Stimulated activated naive B cell treated with anti-CD40 and anti-IgM and Interleukin-4, amounts not matched to agents 10 μg/mL and 1 μg/mL and 100 μg/mL, for 72 hours (primary cell): ENCODE measurements at regions not wholly inside any gene's neighbourhood (a gene's known extent, or its start where the extent isn't known, plus 50 kb on each side); places are given as distances from the start of the nearest gene placed in this dataset.
"Not testable (repeated sequence)": the region's sequence is repeated elsewhere in the genome, so short reads cannot be mapped to it uniquely, and the experiment has no call there.

Experiments
- ATAC-seq, 2 donors: fragments of 150-1000 bp; cut with Tn5 transposase; replicated peaks; 2 replicates each; pipeline ENCODE4 v1.10.0; 2021; ENCODE audit warnings: moderate library complexity in 1 of 2
- DNase-seq: peaks from one replicate; pipeline ENCODE4 v3.0.0; 2021
- H3K27ac Mint-ChIP-seq: one replicate; pipeline ENCODE4 v1.8.0; 2022; ENCODE audit warnings: mild to moderate bottlenecking, mixed read lengths
- H3K27me3 Mint-ChIP-seq, 2 donors: one replicate each; pipeline ENCODE4 v1.8.0; 2022; ENCODE audit warnings: mixed read lengths in 2 of 2
- H3K36me3 Mint-ChIP-seq, 2 donors: one replicate each; pipeline ENCODE4 v1.8.0; 2022; ENCODE audit warnings: mixed read lengths in 2 of 2, mild to moderate bottlenecking in 1 of 2
- H3K4me1 Mint-ChIP-seq, 2 donors: one replicate each; pipeline ENCODE4 v1.8.0; 2022; ENCODE audit warnings: mixed read lengths in 2 of 2, mild to moderate bottlenecking in 1 of 2
- H3K4me3 Mint-ChIP-seq, 2 donors: one replicate each; pipeline ENCODE4 v1.8.0; 2022; ENCODE audit warnings: mild to moderate bottlenecking in 2 of 2, mixed read lengths in 2 of 2, moderate library complexity in 1 of 2
- H3K9me3 Mint-ChIP-seq, 2 donors: one replicate each; pipeline ENCODE4 v1.8.0; 2022; ENCODE audit warnings: mixed read lengths in 2 of 2, mild to moderate bottlenecking in 1 of 2

GRCh38 chr12:47426678-47427309 lies 279.0 kb downstream of the RPAP3 start:
- not testable (repeated sequence) for DNase-seq

GRCh38 chr12:47422611-47423010 lies 283.2 kb downstream of the RPAP3 start:
- DNase-seq (no peak), ATAC-seq (no peak)
- peaks cover 4 to 10% of the 10 kb centered on the region in 2 donors for H3K4me1 Mint-ChIP-seq
- H3K27me3 Mint-ChIP-seq = peaks cover 22 to 24% of the 10 kb centered on the region in 2 donors
- H3K27ac Mint-ChIP-seq = no peak overlapping the region
- peaks cover 5 to 15% of the 10 kb centered on the region in 2 donors for H3K36me3 Mint-ChIP-seq
- no peak overlapping the region for H3K4me3 Mint-ChIP-seq
- peaks cover 0 to 7% of the 10 kb centered on the region in 2 donors for H3K9me3 Mint-ChIP-seq

More at GRCh38 chr12:47426678-47427309, 279.0 kb downstream of the RPAP3 start:
- Mint-ChIP-seq H3K36me3 (peaks cover 3 to 11% of the 10 kb centered on the region in 2 donors), H3K27me3 (peaks cover 22 to 24% of the 10 kb centered on the region in 2 donors)
- ATAC-seq, H3K27ac Mint-ChIP-seq, H3K4me3 Mint-ChIP-seq, H3K9me3 Mint-ChIP-seq, H3K4me1 Mint-ChIP-seq: not testable (repeated sequence)

- Mint-ChIP-seq H3K27me3 (peaks cover 6% of the 10 kb centered on the region in 2 donors), H3K27ac (no peak overlapping the region), H3K9me3 (peaks cover 0 to 4% of the 10 kb centered on the region in 2 donors), H3K4me1 (peaks cover 12 to 27% of the 10 kb centered on the region in 2 donors), H3K36me3 (peaks cover 13 to 14% of the 10 kb centered on the region in 2 donors), H3K4me3 (no peak overlapping the region)
- peak; percentile 54 to 64 for ATAC-seq
- no peak for DNase-seq
Measured at GRCh38 chr12:47419497-47419896, 286.3 kb downstream of the RPAP3 start.

GRCh38 chr12:47417955-47418354 lies 287.9 kb downstream of the RPAP3 start:
- no peak overlapping the region for H3K4me3 Mint-ChIP-seq
- H3K36me3 Mint-ChIP-seq = peaks cover 13 to 16% of the 10 kb centered on the region in 2 donors
- H3K27me3 Mint-ChIP-seq = no peaks in the 10 kb centered on the region
- no peak for ATAC-seq
- peaks cover 19 to 42% of the 10 kb centered on the region in 2 donors for H3K4me1 Mint-ChIP-seq
- H3K9me3 Mint-ChIP-seq = peaks cover 0 to 4% of the 10 kb centered on the region in 2 donors
- no peak overlapping the region for H3K27ac Mint-ChIP-seq
- no peak for DNase-seq

GRCh38 chr12:47417121-47417520 lies 288.7 kb downstream of the RPAP3 start:
- DNase-seq = no peak
- peaks cover 21 to 46% of the 10 kb centered on the region in 2 donors for H3K4me1 Mint-ChIP-seq
- H3K4me3 Mint-ChIP-seq = no peak overlapping the region
- H3K27me3 Mint-ChIP-seq = no peaks in the 10 kb centered on the region
- peaks cover 0 to 4% of the 10 kb centered on the region in 2 donors for H3K9me3 Mint-ChIP-seq
- no peak overlapping the region for H3K27ac Mint-ChIP-seq
- no peak for ATAC-seq
- H3K36me3 Mint-ChIP-seq = peaks cover 13% of the 10 kb centered on the region in 2 donors

- Mint-ChIP-seq H3K36me3 (peaks cover 13 to 14% of the 10 kb centered on the region in 2 donors), H3K4me1 (peaks cover 21 to 46% of the 10 kb centered on the region in 2 donors), H3K27me3 (no peaks in the 10 kb centered on the region), H3K27ac (peak overlapping the region; percentile 60), H3K9me3 (peaks cover 0 to 4% of the 10 kb centered on the region in 2 donors), H3K4me3 (no peak overlapping the region)
- DNase-seq = no peak
- ATAC-seq = peak; percentile 31 to 34
Measured at GRCh38 chr12:47415054-47415453, 290.8 kb downstream of the RPAP3 start.

GRCh38 chr12:47414511-47414910 lies 291.3 kb downstream of the RPAP3 start:
- Mint-ChIP-seq H3K27ac (peak overlapping the region; percentile 60), H3K27me3 (no peaks in the 10 kb centered on the region), H3K4me3 (peak overlapping the region; percentile 2 to 7), H3K9me3 (peaks cover 0 to 4% of the 10 kb centered on the region in 2 donors), H3K4me1 (peaks cover 18 to 44% of the 10 kb centered on the region in 2 donors), H3K36me3 (peaks cover 12 to 14% of the 10 kb centered on the region in 2 donors)
- peak; percentile 89 to 94 for ATAC-seq
- no peak for DNase-seq

- no peak overlapping the region for H3K4me3 Mint-ChIP-seq
- H3K9me3 Mint-ChIP-seq = peaks cover 0 to 4% of the 10 kb centered on the region in 2 donors
- H3K36me3 Mint-ChIP-seq = peaks cover 16 to 17% of the 10 kb centered on the region in 2 donors
- no peak for DNase-seq
- H3K27ac Mint-ChIP-seq = peak overlapping the region; percentile 68
- no peaks in the 10 kb centered on the region for H3K27me3 Mint-ChIP-seq
- H3K4me1 Mint-ChIP-seq = peaks cover 21 to 43% of the 10 kb centered on the region in 2 donors
- no peak for ATAC-seq
Measured at GRCh38 chr12:47413806-47414205, 292.0 kb downstream of the RPAP3 start.

- H3K4me1 Mint-ChIP-seq = peaks cover 24 to 45% of the 10 kb centered on the region in 2 donors
- H3K4me3 Mint-ChIP-seq = no peak overlapping the region
- H3K27me3 Mint-ChIP-seq = no peaks in the 10 kb centered on the region
- DNase-seq (no peak), ATAC-seq (no peak)
- H3K36me3 Mint-ChIP-seq = peaks cover 16 to 17% of the 10 kb centered on the region in 2 donors
- H3K9me3 Mint-ChIP-seq = peaks cover 0 to 4% of the 10 kb centered on the region in 2 donors
- no peak overlapping the region for H3K27ac Mint-ChIP-seq
Measured at GRCh38 chr12:47412601-47413236, 293.1 kb downstream of the RPAP3 start.

- H3K4me1 Mint-ChIP-seq = peaks cover 29 to 52% of the 10 kb centered on the region in 2 donors
- peaks cover 0 to 4% of the 10 kb centered on the region in 2 donors for H3K9me3 Mint-ChIP-seq
- ATAC-seq (no peak), DNase-seq (no peak)
- H3K27ac Mint-ChIP-seq = no peak overlapping the region
- H3K4me3 Mint-ChIP-seq = no peak overlapping the region
- no peaks in the 10 kb centered on the region for H3K27me3 Mint-ChIP-seq
- peaks cover 20 to 22% of the 10 kb centered on the region in 2 donors for H3K36me3 Mint-ChIP-seq
Measured at GRCh38 chr12:47411966-47412365, 293.9 kb downstream of the RPAP3 start.

- Mint-ChIP-seq H3K36me3 (peaks cover 16 to 20% of the 10 kb centered on the region in 2 donors), H3K27ac (no peak overlapping the region), H3K27me3 (no peaks in the 10 kb centered on the region), H3K4me3 (no peak overlapping the region), H3K9me3 (peaks cover 3 to 4% of the 10 kb centered on the region in 2 donors), H3K4me1 (peaks cover 30 to 54% of the 10 kb centered on the region in 2 donors)
- DNase-seq = no peak
- ATAC-seq = no peak
Measured at GRCh38 chr12:47410862-47411261, 295.0 kb downstream of the RPAP3 start.

- H3K27ac Mint-ChIP-seq = no peak overlapping the region
- no peaks in the 10 kb centered on the region for H3K27me3 Mint-ChIP-seq
- peaks cover 31 to 54% of the 10 kb centered on the region in 2 donors for H3K4me1 Mint-ChIP-seq
- H3K36me3 Mint-ChIP-seq = peaks cover 17 to 21% of the 10 kb centered on the region in 2 donors
- peaks cover 5 to 6% of the 10 kb centered on the region in 2 donors for H3K9me3 Mint-ChIP-seq
- H3K4me3 Mint-ChIP-seq = no peak overlapping the region
- ATAC-seq (no peak), DNase-seq (no peak)
Measured at GRCh38 chr12:47410383-47410782, 295.4 kb downstream of the RPAP3 start.

GRCh38 chr12:47409310-47409987 lies 296.4 kb downstream of the RPAP3 start:
- H3K9me3 Mint-ChIP-seq = peaks cover 5 to 9% of the 10 kb centered on the region in 2 donors
- H3K36me3 Mint-ChIP-seq = peaks cover 19 to 21% of the 10 kb centered on the region in 2 donors
- H3K27ac Mint-ChIP-seq = peak overlapping the region; percentile 43

GRCh38 chr12:47408171-47408871 lies 297.5 kb downstream of the RPAP3 start:
- peaks cover 25% of the 10 kb centered on the region in 2 donors for H3K36me3 Mint-ChIP-seq
- peak; percentile 92 to 97 for ATAC-seq
- H3K27me3 Mint-ChIP-seq = no peaks in the 10 kb centered on the region
- peaks cover 20 to 45% of the 10 kb centered on the region in 2 donors for H3K4me1 Mint-ChIP-seq
- DNase-seq = peak; percentile 52
- H3K27ac Mint-ChIP-seq = no peak overlapping the region
- no peak overlapping the region for H3K4me3 Mint-ChIP-seq
- peaks cover 10 to 13% of the 10 kb centered on the region in 2 donors for H3K9me3 Mint-ChIP-seq

More at GRCh38 chr12:47409310-47409987, 296.4 kb downstream of the RPAP3 start:
- H3K4me1 Mint-ChIP-seq = peaks cover 26 to 49% of the 10 kb centered on the region in 2 donors
- DNase-seq (no peak), ATAC-seq (no peak)
- H3K4me3 Mint-ChIP-seq = no peak overlapping the region
- no peaks in the 10 kb centered on the region for H3K27me3 Mint-ChIP-seq
